Esophagus muscularis mucosa (tissue), 4 donors: ENCODE measurements at regions not wholly inside any gene's neighbourhood (a gene's known extent, or its start where the extent isn't known, plus 50 kb on each side); places are given as distances from the start of the nearest gene placed in this dataset.

Source experiments
- DNase-seq: peaks from one replicate; pipeline ENCODE4 v3.0.0-alpha.2; 2017; ENCODE audit errors: extremely low spot score
- H3K27ac ChIP-seq, 4 donors: fragments of 200-600 bp; sonication (generic); replicated peaks in 1 of 4; 1 replicate in 3 of 4; 2 replicates in 1 of 4; pipeline ENCODE4 v1.5.1; 2016 to 2019; ENCODE audit warnings: mild to moderate bottlenecking in 1 of 4
- H3K27me3 ChIP-seq, 4 donors: fragments of 200-600 bp; sonication (generic); one replicate each; pipeline versions ENCODE4 v1.5.1 to v1.6.0; 2016 to 2019
- H3K36me3 ChIP-seq, 4 donors: fragments of 200-600 bp; sonication (generic); one replicate each; pipeline ENCODE4 v1.5.1; 2016 to 2019
- H3K4me1 ChIP-seq, 4 donors: fragments of 200-600 bp; sonication (generic); one replicate each; pipeline ENCODE4 v1.5.1; 2016 to 2019
- H3K4me3 ChIP-seq, 4 donors: fragments of 200-600 bp; sonication (generic); 1 replicate in 2 of 4; 2 replicates in 2 of 4; pipeline ENCODE4 v1.5.1; 2016 to 2019; ENCODE audit warnings: mild to moderate bottlenecking in 4 of 4, moderate library complexity in 1 of 4
- H3K9me3 ChIP-seq, 4 donors: fragments of 200-600 bp; sonication (generic); 1 replicate in 3 of 4; 2 replicates in 1 of 4; pipeline ENCODE4 v1.5.1; 2016 to 2019
- EP300 ChIP-seq: sonication (generic); formaldehyde crosslinking; IDR thresholded peaks from one replicate; pipeline ENCODE4 v1.6.1; 2017; ENCODE audit warnings: antibody characterized with exemption
- POLR2A ChIP-seq: fragments of 450-650 bp; IDR thresholded peaks from one replicate; pipeline ENCODE4 v1.6.1; 2017; ENCODE audit warnings: antibody characterized with exemption, moderate library complexity, mild to moderate bottlenecking, low read depth
- POLR2AphosphoS5 ChIP-seq, 2 donors: sonication (generic); formaldehyde crosslinking; IDR thresholded peaks; one replicate each; pipeline ENCODE4 v1.6.1; 2017; ENCODE audit warnings: antibody characterized with exemption in 2 of 2
- WGBS: methylation state at CpG from one replicate; pipeline ENCODE4 v1.1.5; 2018; 5-methylcytosine and 5-hydroxymethylcytosine counted together
- intact Hi-C: fragments of 100-400 bp; cut with DNase I; formaldehyde crosslinking; loops from one replicate; pipeline ENCODE4 v1.15.1; 2023
- TF ChIP-seq, protein P1 (sequence below), 3 experiments: fragments of 200-600 bp in 2 of 3; fragments of 450-650 bp in 1 of 3; sonication (generic) in 2 of 3; IDR thresholded peaks; one replicate each; pipeline ENCODE4 v1.5.1; 2017 to 2019; ENCODE audit warnings: antibody characterized with exemption in 3 of 3, mild to moderate bottlenecking in 2 of 3, moderate library complexity in 1 of 3

DNA sequence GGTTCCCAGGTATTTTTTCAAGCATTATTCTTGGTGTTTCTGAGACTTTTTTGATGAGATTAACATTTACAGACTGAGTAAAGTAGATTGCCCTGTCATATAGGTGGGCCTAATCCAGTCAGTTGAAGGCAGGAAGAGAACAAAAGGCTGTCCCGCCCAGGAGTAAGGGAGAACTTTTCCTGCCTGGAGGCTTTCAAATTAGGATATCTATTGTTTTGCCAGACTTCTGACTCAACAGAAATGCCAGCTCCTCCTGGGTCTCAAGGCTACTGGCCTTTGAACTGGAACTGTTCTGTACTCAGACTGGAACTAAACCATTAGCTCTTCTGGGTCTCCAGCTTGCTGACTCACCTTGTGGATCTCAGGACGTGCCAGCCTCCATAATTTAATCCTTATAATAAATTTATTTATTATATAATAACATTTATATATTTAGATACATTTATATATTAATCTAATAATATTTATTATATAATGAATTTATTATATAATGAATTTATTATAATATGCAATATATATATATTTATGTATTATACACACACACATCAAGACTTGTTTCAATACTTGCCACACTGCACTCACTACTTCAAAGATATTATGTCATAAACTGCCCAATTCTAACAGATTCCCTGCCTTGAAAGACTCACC, 510.8 kb upstream of the B3GALT2 start:
- TF ChIP-seq EP300 (no peak), POLR2AphosphoS5 (IDR thresholded peaks at IDR 0.05) (no peak), POLR2A (no peak)
- TF ChIP-seq, protein P1, sequence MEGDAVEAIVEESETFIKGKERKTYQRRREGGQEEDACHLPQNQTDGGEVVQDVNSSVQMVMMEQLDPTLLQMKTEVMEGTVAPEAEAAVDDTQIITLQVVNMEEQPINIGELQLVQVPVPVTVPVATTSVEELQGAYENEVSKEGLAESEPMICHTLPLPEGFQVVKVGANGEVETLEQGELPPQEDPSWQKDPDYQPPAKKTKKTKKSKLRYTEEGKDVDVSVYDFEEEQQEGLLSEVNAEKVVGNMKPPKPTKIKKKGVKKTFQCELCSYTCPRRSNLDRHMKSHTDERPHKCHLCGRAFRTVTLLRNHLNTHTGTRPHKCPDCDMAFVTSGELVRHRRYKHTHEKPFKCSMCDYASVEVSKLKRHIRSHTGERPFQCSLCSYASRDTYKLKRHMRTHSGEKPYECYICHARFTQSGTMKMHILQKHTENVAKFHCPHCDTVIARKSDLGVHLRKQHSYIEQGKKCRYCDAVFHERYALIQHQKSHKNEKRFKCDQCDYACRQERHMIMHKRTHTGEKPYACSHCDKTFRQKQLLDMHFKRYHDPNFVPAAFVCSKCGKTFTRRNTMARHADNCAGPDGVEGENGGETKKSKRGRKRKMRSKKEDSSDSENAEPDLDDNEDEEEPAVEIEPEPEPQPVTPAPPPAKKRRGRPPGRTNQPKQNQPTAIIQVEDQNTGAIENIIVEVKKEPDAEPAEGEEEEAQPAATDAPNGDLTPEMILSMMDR (IDR thresholded peaks at IDR 0.05) = no peak
- Histone ChIP-seq H3K36me3 (no peaks in the 10 kb centered on the region), H3K9me3 (no peaks in the 10 kb centered on the region), H3K4me3 (no peak overlapping the region), H3K27ac (no peak overlapping the region), H3K4me1 (no peaks in the 10 kb centered on the region), H3K27me3 (no peaks in the 10 kb centered on the region)
- WGBS = 89% methylated on average over 2 of the region's 2 CpGs
- DNase-seq = no peak
- intact Hi-C loops = no loop called here

DNA sequence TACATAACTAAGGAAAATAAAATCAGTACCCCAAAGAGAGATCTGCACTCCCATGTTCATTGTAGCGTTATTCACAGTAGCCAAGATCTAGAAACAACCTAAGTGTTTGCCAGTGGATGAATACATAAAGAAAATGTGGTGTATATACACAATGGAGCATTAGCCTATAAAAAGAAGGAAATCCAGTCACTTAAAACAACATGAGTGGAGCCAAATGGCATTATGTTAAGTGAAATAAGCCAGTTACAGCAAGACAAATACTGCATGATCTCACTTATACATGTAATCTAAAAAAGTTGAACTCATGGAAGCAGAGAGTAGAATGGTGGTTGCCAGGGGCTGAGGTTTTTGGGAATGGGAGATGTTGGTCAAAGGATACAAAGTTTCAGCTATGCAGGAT, 508.3 kb upstream of the B3GALT2 start:
- Histone ChIP-seq H3K36me3 (no peaks in the 10 kb centered on the region), H3K4me3 (no peak overlapping the region), H3K9me3 (no peaks in the 10 kb centered on the region), H3K4me1 (no peaks in the 10 kb centered on the region), H3K27ac (no peak overlapping the region), H3K27me3 (no peaks in the 10 kb centered on the region)
- DNase-seq = no peak
- WGBS = 95% methylated on average over 1 of the region's 1 CpG
- intact Hi-C loops = no loop called here
- TF ChIP-seq POLR2A = no peak
- TF ChIP-seq POLR2AphosphoS5 (IDR thresholded peaks at IDR 0.05) = no peak
- no peak for TF ChIP-seq EP300

DNA sequence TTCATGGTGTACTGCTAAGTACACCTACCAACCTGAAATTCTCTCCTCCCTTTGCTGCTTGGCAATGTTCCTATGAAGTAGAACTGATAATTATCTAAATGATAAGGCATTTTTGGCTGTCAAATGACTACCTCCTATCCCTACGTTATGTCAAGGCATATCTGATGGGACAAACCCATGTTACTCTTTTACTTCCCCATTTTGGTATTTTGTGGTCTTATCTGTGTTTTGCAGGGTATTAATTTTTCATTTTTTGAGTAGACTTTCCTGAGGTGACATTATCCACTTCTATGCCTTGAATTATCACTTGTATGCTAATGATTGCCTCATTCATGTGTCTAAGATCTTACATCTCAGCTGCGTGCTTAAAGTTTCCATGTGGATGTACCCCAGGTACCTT, 499.6 kb upstream of the B3GALT2 start:
- intact Hi-C loops = no loop called here
- H3K9me3 ChIP-seq = no peaks in the 10 kb centered on the region
- peaks cover 0 to 23% (median 19%) of the 10 kb centered on the region in 4 donors for H3K4me1 ChIP-seq
- TF ChIP-seq, protein P1 (IDR thresholded peaks at IDR 0.05) = no peak
- TF ChIP-seq EP300 (no peak), POLR2AphosphoS5 (IDR thresholded peaks at IDR 0.05) (no peak), POLR2A (no peak)
- no peak overlapping the region for H3K4me3 ChIP-seq
- no peak overlapping the region for H3K27ac ChIP-seq
- no peak for DNase-seq
- WGBS = 49% methylated on average over 2 of the region's 2 CpGs
- H3K36me3 ChIP-seq = no peaks in the 10 kb centered on the region
- H3K27me3 ChIP-seq = no peaks in the 10 kb centered on the region

DNA sequence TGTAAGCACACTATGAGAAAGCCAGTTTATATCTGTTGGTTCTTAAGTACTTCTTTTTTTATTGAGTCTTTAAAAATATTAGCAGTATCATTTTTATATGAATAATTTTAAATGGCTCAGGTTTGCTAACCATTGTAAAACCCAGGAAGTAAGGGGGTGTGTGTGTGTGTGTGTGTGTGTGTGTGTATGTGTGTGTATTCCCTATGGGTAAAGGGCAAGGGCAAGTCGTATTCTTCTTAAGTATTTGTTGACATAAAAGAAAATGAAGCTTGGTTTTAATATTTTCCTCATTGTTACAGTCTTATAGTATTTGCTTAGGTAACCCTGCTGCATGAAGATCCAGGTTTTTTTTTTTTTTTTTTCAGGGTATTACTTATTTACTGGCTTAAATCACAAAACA, 495.0 kb upstream of the B3GALT2 start:
- 67% methylated on average over 1 of the region's 1 CpG for WGBS
- H3K27me3 ChIP-seq = no peaks in the 10 kb centered on the region
- peaks cover 4 to 16% (median 12%) of the 10 kb centered on the region in 4 donors for H3K4me1 ChIP-seq
- TF ChIP-seq, protein P1 (IDR thresholded peaks at IDR 0.05) = no peak
- TF ChIP-seq POLR2AphosphoS5 (IDR thresholded peaks at IDR 0.05) = no peak
- no peak for TF ChIP-seq POLR2A
- TF ChIP-seq EP300 = no peak
- intact Hi-C loops = no loop called here
- no peaks in the 10 kb centered on the region for H3K9me3 ChIP-seq
- H3K36me3 ChIP-seq = no peaks in the 10 kb centered on the region
- H3K4me3 ChIP-seq = no peak overlapping the region
- H3K27ac ChIP-seq = no peak overlapping the region
- DNase-seq = no peak

DNA sequence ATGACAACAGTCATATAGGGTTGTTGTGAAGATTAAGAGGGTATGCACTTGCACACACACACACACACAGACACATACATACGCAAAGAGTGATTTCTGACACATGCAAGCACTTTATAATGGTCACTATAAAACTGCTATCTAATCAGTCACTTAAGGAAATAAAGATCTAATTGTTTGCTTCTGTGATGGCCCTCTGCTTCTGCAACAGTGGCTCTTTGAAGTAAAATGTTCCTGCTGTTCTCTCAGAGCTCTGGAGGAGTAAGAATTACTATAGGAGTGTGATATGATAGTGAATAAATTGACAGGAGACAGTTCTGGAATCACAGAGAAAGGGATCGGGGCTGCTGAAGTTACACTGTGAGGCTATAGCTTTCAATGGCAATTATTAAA, 494.5 kb upstream of the B3GALT2 start:
- no peak for DNase-seq
- H3K27me3 ChIP-seq = no peaks in the 10 kb centered on the region
- H3K27ac ChIP-seq = no peak overlapping the region
- no peaks in the 10 kb centered on the region for H3K9me3 ChIP-seq
- no peak overlapping the region for H3K4me3 ChIP-seq
- H3K4me1 ChIP-seq = peaks cover 4 to 12% (median 11%) of the 10 kb centered on the region in 4 donors
- 0% methylated on average over 2 of the region's 2 CpGs for whole genome bisulfite sequencing
- H3K36me3 ChIP-seq = no peaks in the 10 kb centered on the region
- intact Hi-C loops = no loop called here
- TF ChIP-seq, protein P1 (IDR thresholded peaks at IDR 0.05) = no peak
- TF ChIP-seq POLR2AphosphoS5 (IDR thresholded peaks at IDR 0.05) (no peak), EP300 (no peak), POLR2A (no peak)
